HepG2 (cell line): ENCODE measurements at regions not wholly inside any gene's neighbourhood (a gene's known extent, or its start where the extent isn't known, plus 50 kb on each side); places are given as distances from the start of the nearest gene placed in this dataset.
A peak's percentile ranks its signal among the peaks of the same experiment; 100 is the strongest.

Experiments used
- ARNTL ChIP-seq: sonication (generic); formaldehyde crosslinking; IDR thresholded peaks from 2 replicates; pipeline ENCODE4 v1.4.0; 2020; ENCODE audit warnings: mild to moderate bottlenecking, missing genetic modification reagents
- CBX5 ChIP-seq: sonication (generic); formaldehyde crosslinking; IDR thresholded peaks from 2 replicates; pipeline ENCODE4 v1.4.0; 2020; ENCODE audit warnings: missing genetic modification reagents, borderline replicate concordance
- MZF1 ChIP-seq: sonication (generic); formaldehyde crosslinking; IDR thresholded peaks from 2 replicates; pipeline ENCODE4 v1.8.1; 2023; ENCODE audit warnings: mild to moderate bottlenecking, missing genetic modification reagents, borderline replicate concordance
- NFKBIZ ChIP-seq: IDR thresholded peaks from 2 replicates; pipeline ENCODE4 v1.6.1; 2018; ENCODE audit warnings: missing genetic modification reagents, missing compliant biosample characterization
- PPARG ChIP-seq: conservative IDR thresholded peaks from 2 replicates; pipeline ENCODE4 v1.6.1; 2016; ENCODE audit warnings: missing biosample characterization, missing genetic modification reagents
- TBX3 ChIP-seq: fragments of 450-650 bp; IDR thresholded peaks from 2 replicates; pipeline ENCODE4 v1.6.1; 2017; ENCODE audit warnings: antibody characterized with exemption, mild to moderate bottlenecking, inconsistent platforms, borderline replicate concordance
- TSC22D2 ChIP-seq: sonication (generic); formaldehyde crosslinking; IDR thresholded peaks from 2 replicates; pipeline ENCODE4 v1.5.1; 2020; ENCODE audit warnings: missing genetic modification reagents, mild to moderate bottlenecking, borderline replicate concordance
- ZNF234 ChIP-seq: sonication (generic); formaldehyde crosslinking; conservative IDR thresholded peaks from 2 replicates; pipeline ENCODE4 v1.5.1; 2020; ENCODE audit warnings: mild to moderate bottlenecking, missing genetic modification reagents
- ZNF280D ChIP-seq: sonication (generic); formaldehyde crosslinking; IDR thresholded peaks from 2 replicates; pipeline ENCODE4 v1.5.1; 2020; ENCODE audit warnings: mild to moderate bottlenecking, missing genetic modification reagents
- ZNF282 ChIP-seq: fragments of 450-650 bp; IDR thresholded peaks from 2 replicates; pipeline ENCODE4 v1.6.1; 2018; ENCODE audit not compliant: partially characterized antibody
- ZNF326 ChIP-seq: sonication (generic); formaldehyde crosslinking; IDR thresholded peaks from 2 replicates; pipeline ENCODE4 v1.4.0; 2020; ENCODE audit warnings: missing genetic modification reagents, borderline replicate concordance
- ZNF414 ChIP-seq: sonication (generic); formaldehyde crosslinking; IDR thresholded peaks from 2 replicates; pipeline ENCODE4 v1.5.0; 2020; ENCODE audit warnings: missing genetic modification reagents
- ZNF678 ChIP-seq: sonication (generic); formaldehyde crosslinking; IDR thresholded peaks from 2 replicates; pipeline ENCODE4 v1.4.0; 2020; ENCODE audit warnings: mild to moderate bottlenecking, missing genetic modification reagents
- ZNF704 ChIP-seq: sonication (generic); formaldehyde crosslinking; IDR thresholded peaks from 2 replicates; pipeline ENCODE4 v1.8.1; 2023; ENCODE audit warnings: mild to moderate bottlenecking, inconsistent platforms, moderate library complexity, missing genetic modification reagents, borderline replicate concordance
- ZNF747 ChIP-seq: sonication (generic); formaldehyde crosslinking; IDR thresholded peaks from 2 replicates; pipeline ENCODE4 v1.8.1; 2023; ENCODE audit warnings: missing genetic modification reagents, mild to moderate bottlenecking, borderline replicate concordance
- ZNF782 ChIP-seq: sonication (generic); formaldehyde crosslinking; IDR thresholded peaks from 2 replicates; pipeline ENCODE4 v1.4.0; 2020; ENCODE audit warnings: missing genetic modification reagents, mild to moderate bottlenecking, borderline replicate concordance
- ZNF792 ChIP-seq: IDR thresholded peaks from 2 replicates; pipeline ENCODE4 v1.6.1; 2016
- TF ChIP-seq, protein P1 (sequence below): sonication (generic); formaldehyde crosslinking; IDR thresholded peaks from 2 replicates; pipeline ENCODE4 v1.4.0; 2020; ENCODE audit warnings: mild to moderate bottlenecking, missing genetic modification reagents
- TF ChIP-seq, protein P2 (sequence below): sonication (generic); formaldehyde crosslinking; IDR thresholded peaks from 2 replicates; pipeline ENCODE4 v1.4.0; 2020; ENCODE audit warnings: missing genetic modification reagents, mild to moderate bottlenecking, borderline replicate concordance

DNA sequence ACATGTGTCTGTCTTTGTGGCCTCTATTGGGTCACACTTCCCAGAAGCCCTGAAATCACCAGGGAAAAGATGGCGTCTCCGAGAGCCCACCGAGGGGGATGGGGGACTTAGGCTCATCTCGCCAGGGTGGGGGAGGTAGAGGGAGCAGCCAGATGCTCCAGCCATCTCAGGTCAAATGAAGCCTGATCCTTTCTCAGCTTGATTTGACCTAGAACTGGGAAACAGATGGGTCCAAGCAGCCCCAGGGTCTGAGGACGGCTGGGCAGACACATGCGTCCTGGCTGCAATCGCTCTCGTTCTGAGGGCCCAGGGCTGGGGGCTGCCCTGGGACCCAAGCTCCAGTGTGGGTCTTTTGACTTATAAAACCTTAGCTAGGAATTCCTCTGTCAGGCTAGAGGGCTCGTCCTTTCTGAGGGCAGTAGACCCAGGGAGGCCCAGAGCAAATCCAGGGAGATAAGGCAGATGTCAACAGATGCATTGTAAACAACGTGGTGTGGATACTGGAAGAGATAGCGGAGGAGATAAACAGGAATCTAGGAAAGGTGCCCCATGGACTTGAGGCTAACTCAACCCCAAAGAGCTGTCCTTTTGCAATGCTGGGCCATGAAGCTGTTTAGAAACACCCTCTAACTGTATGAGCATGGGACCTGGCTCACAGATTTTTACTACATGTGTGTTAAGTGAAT is 127.7 kb downstream of the MYCN start (continued):
- TF ChIP-seq ARNTL (CRISPR knock-in tag) (no peak), ZNF747 (CRISPR knock-in tag) (no peak), NFKBIZ (CRISPR knock-in tag) (peak; percentile 73; the same call in 1 of the 2 replicates), MZF1 (no peak), TBX3 (no peak), CBX5 (CRISPR knock-in tag) (no peak), ZNF234 (CRISPR knock-in tag) (no peak), ZNF792 (peak; percentile 48; the same call in 1 of the 2 replicates), PPARG (CRISPR knock-in tag) (0 out of 2 replicates have a peak, but pooled peaks have one; percentile 11), ZNF282 (no peak), ZNF704 (CRISPR knock-in tag) (no peak), TSC22D2 (CRISPR knock-in tag) (no peak; the same call in 1 of the 2 replicates), ZNF782 (CRISPR knock-in tag) (no peak), ZNF326 (CRISPR knock-in tag) (no peak), ZNF678 (no peak), ZNF280D (CRISPR knock-in tag) (0 out of 2 replicates have a peak, but pooled peaks have one; percentile 71), ZNF414 (CRISPR knock-in tag) (no peak)
- TF ChIP-seq, protein P1, sequence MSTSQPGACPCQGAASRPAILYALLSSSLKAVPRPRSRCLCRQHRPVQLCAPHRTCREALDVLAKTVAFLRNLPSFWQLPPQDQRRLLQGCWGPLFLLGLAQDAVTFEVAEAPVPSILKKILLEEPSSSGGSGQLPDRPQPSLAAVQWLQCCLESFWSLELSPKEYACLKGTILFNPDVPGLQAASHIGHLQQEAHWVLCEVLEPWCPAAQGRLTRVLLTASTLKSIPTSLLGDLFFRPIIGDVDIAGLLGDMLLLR (CRISPR knock-in tag), result no peak
- TF ChIP-seq, protein P2, sequence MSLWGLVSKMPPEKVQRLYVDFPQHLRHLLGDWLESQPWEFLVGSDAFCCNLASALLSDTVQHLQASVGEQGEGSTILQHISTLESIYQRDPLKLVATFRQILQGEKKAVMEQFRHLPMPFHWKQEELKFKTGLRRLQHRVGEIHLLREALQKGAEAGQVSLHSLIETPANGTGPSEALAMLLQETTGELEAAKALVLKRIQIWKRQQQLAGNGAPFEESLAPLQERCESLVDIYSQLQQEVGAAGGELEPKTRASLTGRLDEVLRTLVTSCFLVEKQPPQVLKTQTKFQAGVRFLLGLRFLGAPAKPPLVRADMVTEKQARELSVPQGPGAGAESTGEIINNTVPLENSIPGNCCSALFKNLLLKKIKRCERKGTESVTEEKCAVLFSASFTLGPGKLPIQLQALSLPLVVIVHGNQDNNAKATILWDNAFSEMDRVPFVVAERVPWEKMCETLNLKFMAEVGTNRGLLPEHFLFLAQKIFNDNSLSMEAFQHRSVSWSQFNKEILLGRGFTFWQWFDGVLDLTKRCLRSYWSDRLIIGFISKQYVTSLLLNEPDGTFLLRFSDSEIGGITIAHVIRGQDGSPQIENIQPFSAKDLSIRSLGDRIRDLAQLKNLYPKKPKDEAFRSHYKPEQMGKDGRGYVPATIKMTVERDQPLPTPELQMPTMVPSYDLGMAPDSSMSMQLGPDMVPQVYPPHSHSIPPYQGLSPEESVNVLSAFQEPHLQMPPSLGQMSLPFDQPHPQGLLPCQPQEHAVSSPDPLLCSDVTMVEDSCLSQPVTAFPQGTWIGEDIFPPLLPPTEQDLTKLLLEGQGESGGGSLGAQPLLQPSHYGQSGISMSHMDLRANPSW (CRISPR knock-in tag), result no peak; the same call in 1 of the 2 replicates
